SH-SY5Y (cell line): ENCODE measurements at regions not wholly inside any gene's neighbourhood (a gene's known extent, or its start where the extent isn't known, plus 50 kb on each side); places are given as distances from the start of the nearest gene placed in this dataset.

Experiments
- GATA2 ChIP-seq: IDR thresholded peaks from 2 replicates; pipeline ENCODE4 v1.6.1; 2011; ENCODE audit warnings: mild to moderate bottlenecking, low read depth, low read length
- GATA3 ChIP-seq: IDR thresholded peaks from 2 replicates; pipeline ENCODE4 v1.6.1; 2011; ENCODE audit warnings: low read depth, mild to moderate bottlenecking, low read length, moderate library complexity

- no peak for TF ChIP-seq GATA3
- TF ChIP-seq GATA2: no peak
These were observed 482.9 kb upstream of the USP24 start for GRCh38 chr1:55697997-55698535.

GRCh38 chr1:55696891-55697290 is 481.7 kb upstream of the USP24 start:
- TF ChIP-seq GATA2 (no peak), GATA3 (no peak)

- TF ChIP-seq GATA3 (no peak), GATA2 (no peak)
These were observed 481.1 kb upstream of the USP24 start for GRCh38 chr1:55696181-55696754.

- TF ChIP-seq GATA2 (no peak), GATA3 (no peak)
These were observed 480.4 kb upstream of the USP24 start for GRCh38 chr1:55695552-55695951.

GRCh38 chr1:55695151-55695550 is 480.0 kb upstream of the USP24 start:
- no peak for TF ChIP-seq GATA2
- TF ChIP-seq GATA3: no peak

- TF ChIP-seq GATA3 (peak; percentile 88), GATA2 (peak; percentile 96)
These were observed 479.2 kb upstream of the USP24 start for GRCh38 chr1:55694310-55694801.

GRCh38 chr1:55692726-55693125 is 477.6 kb upstream of the USP24 start:
- TF ChIP-seq GATA2 (no peak), GATA3 (no peak)

- TF ChIP-seq GATA2 (no peak), GATA3 (no peak)
These were observed 475.2 kb upstream of the USP24 start for GRCh38 chr1:55690366-55690765.

- peak; percentile 70; the same call in 1 of the 2 replicates for TF ChIP-seq GATA2
- TF ChIP-seq GATA3: no peak
These were observed 474.6 kb upstream of the USP24 start for GRCh38 chr1:55689800-55690199.

GRCh38 chr1:55685560-55685959 is 470.4 kb upstream of the USP24 start:
- TF ChIP-seq GATA3 (no peak), GATA2 (no peak)

- TF ChIP-seq GATA2 (no peak), GATA3 (no peak)
These were observed 469.0 kb upstream of the USP24 start for GRCh38 chr1:55684131-55684650.

- no peak for TF ChIP-seq GATA3
- no peak for TF ChIP-seq GATA2
These were observed 467.0 kb upstream of the USP24 start for GRCh38 chr1:55682198-55682597.

- TF ChIP-seq GATA3 (no peak), GATA2 (no peak)
These were observed 464.8 kb upstream of the USP24 start for GRCh38 chr1:55679971-55680370.

GRCh38 chr1:55673416-55673815 is 458.3 kb upstream of the USP24 start:
- TF ChIP-seq GATA3 (no peak), GATA2 (no peak)
